SK-N-SH (cell line): ENCODE measurements at regions not wholly inside any gene's neighbourhood (a gene's known extent, or its start where the extent isn't known, plus 50 kb on each side); places are given as distances from the start of the nearest gene placed in this dataset.
"Not testable (repeated sequence)": the region's sequence is repeated elsewhere in the genome, so short reads cannot be mapped to it uniquely, and the experiment has no call there.

Experiments used
- CTCF ChIA-PET: fragments of 300-600, 350-600 bp; formaldehyde crosslinking; extraction: SDS; loops from one replicate; lab custom pipeline; 2021; lab: Yijun Ruan, JAX
- POLR2A ChIA-PET: fragments of 350-600 bp; sonication (Branson Sonifier 250); formaldehyde crosslinking; extraction: SDS; loops from one replicate; lab custom pipeline; 2020; ENCODE audit warnings: antibody characterized with exemption, inconsistent platforms; lab: Yijun Ruan, JAX
- DNase-seq: peaks from one replicate; pipeline ENCODE4 v3.0.0; 2012
- H2AFZ ChIP-seq: fragments of 200-600 bp; sonication (generic); 2 replicates; pipeline ENCODE4 v1.8.1; 2016; ENCODE audit warnings: antibody characterized with exemption, mild to moderate bottlenecking, low read depth
- H3F3A ChIP-seq: fragments of 200-600 bp; sonication (generic); replicated peaks from 2 replicates; pipeline ENCODE3; 2016; ENCODE audit warnings: antibody characterized with exemption, mild to moderate bottlenecking; ENCODE audit not compliant: insufficient read depth
- H3K27ac ChIP-seq, 2 experiments: fragments of 200-500 bp in 1 of 2; fragments of 200-600 bp in 1 of 2; sonication (Bioruptor generic) in 1 of 2; sonication (generic), shearing (Covaris generic) in 1 of 2; 2 replicates each; pipeline versions ENCODE4 v1.5.1 to v1.6.1; 2014 to 2016; ENCODE audit warnings: low read depth in 2 of 2, inconsistent platforms in 1 of 2, low read length in 1 of 2, mild to moderate bottlenecking in 1 of 2, mixed read lengths in 1 of 2
- H3K27me3 ChIP-seq: fragments of 200-600 bp; sonication (generic), shearing (Covaris generic); 2 replicates; pipeline ENCODE4 v1.6.1; 2016; ENCODE audit warnings: mixed run types; ENCODE audit not compliant: insufficient read depth
- H3K36me3 ChIP-seq, 2 experiments: fragments of 200-500 bp in 1 of 2; fragments of 200-600 bp in 1 of 2; sonication (Bioruptor generic) in 1 of 2; sonication (generic) in 1 of 2; replicated peaks in 1 of 2; 2 replicates each; pipeline versions ENCODE3 to v1.5.1; 2014 to 2016; ENCODE audit warnings: low read length in 1 of 2, mild to moderate bottlenecking in 1 of 2; ENCODE audit not compliant: insufficient read depth in 2 of 2, control insufficient read depth in 1 of 2
- H3K4me1 ChIP-seq, 2 experiments: fragments of 200-500 bp in 1 of 2; fragments of 200-600 bp in 1 of 2; sonication (Bioruptor generic) in 1 of 2; sonication (generic), shearing (Covaris generic) in 1 of 2; 2 replicates each; pipeline versions ENCODE4 v1.5.1 to v1.6.1; 2014 to 2016; ENCODE audit warnings: low read depth in 1 of 2, low read length in 1 of 2, mixed run types in 1 of 2; ENCODE audit not compliant: insufficient read depth in 2 of 2, control insufficient read depth in 1 of 2
- H3K4me2 ChIP-seq: fragments of 200-600 bp; sonication (generic), shearing (Covaris generic); 2 replicates; pipeline ENCODE4 v1.6.1; 2017; ENCODE audit warnings: mixed run types
- H3K4me3 ChIP-seq, 2 experiments: fragments of 200-500 bp in 1 of 2; fragments of 200-600 bp in 1 of 2; sonication (Bioruptor generic) in 1 of 2; sonication (generic), shearing (Covaris generic) in 1 of 2; 2 replicates each; pipeline versions ENCODE4 v1.5.1 to v1.8.1; 2014 to 2016; ENCODE audit warnings: low read depth in 2 of 2, inconsistent platforms in 1 of 2, low read length in 1 of 2, mild to moderate bottlenecking in 1 of 2, mixed read lengths in 1 of 2, moderate library complexity in 1 of 2
- H3K79me2 ChIP-seq: fragments of 200-600 bp; sonication (generic); 2 replicates; pipeline ENCODE4 v1.8.1; 2017; ENCODE audit warnings: mild to moderate bottlenecking; ENCODE audit not compliant: insufficient read depth
- H3K9ac ChIP-seq: fragments of 200-600 bp; sonication (generic); 2 replicates; pipeline ENCODE4 v1.6.1; 2017; ENCODE audit warnings: mixed run types
- H3K9me2 ChIP-seq: fragments of 200-600 bp; sonication (generic); 2 replicates; pipeline ENCODE4 v1.6.1; 2017; ENCODE audit warnings: mixed run types
- H3K9me3 ChIP-seq: fragments of 200-600 bp; sonication (generic); 2 replicates; pipeline ENCODE4 v1.6.1; 2017; ENCODE audit warnings: mixed run types, mild to moderate bottlenecking, moderate library complexity
- H4K20me1 ChIP-seq: fragments of 200-600 bp; sonication (generic); 2 replicates; pipeline ENCODE4 v1.6.1; 2017; ENCODE audit warnings: mild to moderate bottlenecking, mixed run types; ENCODE audit not compliant: insufficient read depth
- EP300 ChIP-seq, 2 experiments: IDR thresholded peaks; 2 replicates each; pipeline versions ENCODE4 v1.4.0 to v1.6.1; 2012; ENCODE audit warnings: borderline replicate concordance in 1 of 2, low read depth in 1 of 2, low read length in 1 of 2
- FOSL2 ChIP-seq: IDR thresholded peaks from 2 replicates; pipeline ENCODE4 v1.4.0; 2012; ENCODE audit warnings: low read depth, mild to moderate bottlenecking, moderate library complexity, borderline replicate concordance
- FOXJ3 ChIP-seq: sonication (generic); formaldehyde crosslinking; IDR thresholded peaks from 2 replicates; pipeline ENCODE4 v1.5.1; 2020; ENCODE audit warnings: mild to moderate bottlenecking, missing genetic modification reagents
- FOXM1 ChIP-seq: IDR thresholded peaks from 2 replicates; pipeline ENCODE4 v1.4.0; 2012; ENCODE audit warnings: low read depth, mild to moderate bottlenecking
- GABPA ChIP-seq: IDR thresholded peaks from 2 replicates; pipeline ENCODE4 v1.4.0; 2012; ENCODE audit warnings: low read depth, mild to moderate bottlenecking
- NRF1 ChIP-seq: IDR thresholded peaks from 2 replicates; pipeline ENCODE4 v1.6.1; 2012; ENCODE audit warnings: low read depth, mild to moderate bottlenecking, low read length
- POLR2AphosphoS5 ChIP-seq: IDR thresholded peaks from 2 replicates; pipeline ENCODE4 v1.6.1; 2012; ENCODE audit warnings: low read depth, low read length
- RAD21 ChIP-seq: IDR thresholded peaks from 2 replicates; pipeline ENCODE4 v1.6.1; 2012; ENCODE audit warnings: mild to moderate bottlenecking, low read length
- RCOR1 ChIP-seq: fragments of 150-350 bp; IDR thresholded peaks from 2 replicates; pipeline ENCODE4 v1.6.1; 2017; ENCODE audit warnings: antibody characterized with exemption, low read length
- TAF1 ChIP-seq: IDR thresholded peaks from 2 replicates; pipeline ENCODE4 v1.6.1; 2012; ENCODE audit warnings: low read depth, mild to moderate bottlenecking, low read length, moderate library complexity, borderline replicate concordance
- TCF12 ChIP-seq: IDR thresholded peaks from 2 replicates; pipeline ENCODE4 v1.4.0; 2012
- YY1 ChIP-seq: IDR thresholded peaks from 2 replicates; pipeline ENCODE4 v1.4.0; 2012; ENCODE audit warnings: low read depth, mild to moderate bottlenecking
- WGBS: methylation state at CpG from one replicate; pipeline ENCODE4 v1.1.6; 2017; ENCODE audit warnings: low lambda C conversion rate; 5-methylcytosine and 5-hydroxymethylcytosine counted together

DNA sequence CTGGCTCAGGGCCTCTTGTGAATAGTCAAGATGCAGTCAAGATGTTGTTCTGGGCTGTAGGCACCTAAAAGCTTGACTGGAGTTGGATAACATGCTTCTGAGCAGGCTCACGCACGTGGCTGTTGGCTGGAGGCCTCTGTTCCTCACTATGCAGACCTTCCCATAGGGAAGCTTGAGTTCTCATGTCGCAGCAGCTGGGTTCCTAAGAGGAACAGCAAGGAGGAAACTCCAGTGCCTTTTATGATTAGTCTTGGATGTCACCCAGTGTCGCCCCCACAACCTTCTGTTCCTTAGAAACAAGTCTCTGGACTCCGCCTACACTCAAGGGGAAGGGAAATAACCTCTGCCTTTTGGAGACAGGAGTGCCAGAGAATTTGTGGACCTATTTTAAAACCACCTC lies 210.7 kb downstream of the BCAS1 start:
- ChIA-PET CTCF (interaction anchor here (0.6 to 1.4 kb wide), 3 partner anchors 19 to 281 kb away, joined by 3 to 4 read pairs (median 4); no protein-coding TSS in a partner anchor), POLR2A (no interaction called here)
- H4K20me1 ChIP-seq = no peaks in the 10 kb centered on the region
- no peak overlapping the region for H3K4me2 ChIP-seq
- no peak overlapping the region for H2AFZ ChIP-seq
- no peaks in the 10 kb centered on the region for H3K9me2 ChIP-seq
- no peak overlapping the region for H3K27ac ChIP-seq
- H3K27me3 ChIP-seq = no peaks in the 10 kb centered on the region
- no peaks in the 10 kb centered on the region for H3K79me2 ChIP-seq
- no peaks in the 10 kb centered on the region for H3K9me3 ChIP-seq
- no peaks in the 10 kb centered on the region for H3K36me3 ChIP-seq
- H3K9ac ChIP-seq = no peak overlapping the region
- DNase-seq = no peak
- no peak overlapping the region for H3K4me3 ChIP-seq
- peaks cover 3% of the 10 kb centered on the region for H3F3A ChIP-seq
- 94% methylated on average over 5 of the region's 5 CpGs for WGBS
- TF ChIP-seq FOSL2 = no peak
- H3K4me1 ChIP-seq = peaks cover 0 to 7% of the 10 kb centered on the region in 2 experiments; a peak in 3 of 4 replicates

DNA sequence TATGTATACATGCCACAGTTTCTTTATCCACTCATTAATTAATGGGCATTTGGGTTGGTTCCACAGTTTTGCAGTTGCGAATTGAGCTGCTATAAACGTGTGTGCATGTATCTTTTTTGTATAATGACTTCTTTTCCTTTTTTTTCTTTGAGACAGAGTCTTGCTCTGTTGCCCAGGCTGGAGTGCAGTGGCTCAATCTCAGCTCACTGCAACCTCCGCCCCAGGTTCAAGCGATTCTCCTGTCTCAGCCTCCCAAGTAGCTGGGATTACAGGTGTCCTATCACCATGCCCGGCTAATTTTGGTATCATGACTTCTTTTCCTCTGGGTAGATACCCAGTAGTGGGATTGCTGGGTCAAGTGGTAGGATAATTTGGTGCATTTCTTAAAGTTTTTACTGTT lies 211.4 kb downstream of the BCAS1 start:
- CTCF ChIA-PET = interaction anchor here (0.6 to 1.4 kb wide), 2 partner anchors 18 to 281 kb away, joined by 3 to 4 read pairs; no protein-coding TSS in a partner anchor
- H3K9ac ChIP-seq, H4K20me1 ChIP-seq, H3K36me3 ChIP-seq, H3K79me2 ChIP-seq, H3K27ac ChIP-seq, H3K4me2 ChIP-seq, H3K27me3 ChIP-seq, H3K9me2 ChIP-seq, H3K4me3 ChIP-seq, DNase-seq, H2AFZ ChIP-seq, POLR2A ChIA-PET, H3K4me1 ChIP-seq, H3F3A ChIP-seq, H3K9me3 ChIP-seq: not testable (repeated sequence)
- WGBS = 96% methylated on average over 5 of the region's 5 CpGs

DNA sequence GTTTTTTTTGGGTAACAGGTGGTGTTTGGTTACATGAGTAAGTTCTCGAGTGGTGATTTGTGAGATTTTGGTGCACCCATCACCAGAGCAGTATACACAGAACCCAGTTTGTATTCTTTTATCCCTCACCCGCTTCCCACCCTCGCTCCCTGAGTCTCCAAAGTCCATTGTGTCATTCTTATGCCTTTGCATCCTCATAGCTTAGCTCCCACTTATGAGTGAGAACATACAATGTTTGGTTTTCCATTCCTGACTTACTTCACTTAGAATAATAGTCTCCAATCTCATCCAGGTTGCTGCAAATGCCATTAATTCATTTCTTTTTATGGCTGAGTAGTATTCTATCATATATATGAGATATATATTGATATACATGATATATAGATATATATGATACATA lies 211.9 kb downstream of the BCAS1 start:
- CTCF ChIA-PET = interaction anchor here (1.4 kb wide), 1 partner anchor 17 kb away, joined by 3 read pairs; no protein-coding TSS in a partner anchor
- whole genome bisulfite sequencing = 98% methylated on average over 3 of the region's 3 CpGs
- H3K9ac ChIP-seq, H3K9me3 ChIP-seq, H3K36me3 ChIP-seq, H3K4me2 ChIP-seq, H3K27ac ChIP-seq, H3K79me2 ChIP-seq, H3K4me3 ChIP-seq, H4K20me1 ChIP-seq, H3K27me3 ChIP-seq, H2AFZ ChIP-seq, H3F3A ChIP-seq, DNase-seq, POLR2A ChIA-PET, H3K9me2 ChIP-seq, H3K4me1 ChIP-seq: not testable (repeated sequence)

DNA sequence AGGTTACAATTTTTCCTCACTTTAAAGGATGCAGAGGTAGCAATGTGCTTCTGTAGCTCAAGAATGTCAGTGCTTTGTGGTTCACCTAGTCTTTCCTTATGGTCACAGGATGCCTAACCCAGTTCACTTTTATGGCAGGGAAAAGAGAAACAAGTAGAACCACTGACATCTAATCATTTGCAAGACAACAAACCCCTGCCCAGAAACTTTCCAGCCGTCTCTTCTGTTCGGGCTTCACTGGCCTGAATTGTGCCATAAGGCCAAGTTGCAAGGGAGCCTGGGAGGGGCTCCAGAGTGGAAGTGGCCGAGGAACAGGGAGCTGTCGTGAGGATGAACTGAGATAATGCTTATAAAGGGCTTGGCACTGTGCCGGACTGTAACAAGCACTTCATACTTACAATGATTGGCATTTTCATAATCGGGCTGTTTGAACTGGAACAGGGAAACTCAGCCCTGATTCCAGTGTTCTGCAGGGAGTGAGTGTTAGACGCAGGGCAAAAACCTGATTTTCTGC lies 212.6 kb downstream of the BCAS1 start:
- H3K79me2 ChIP-seq = no peaks in the 10 kb centered on the region
- H3K27me3 ChIP-seq = no peaks in the 10 kb centered on the region
- no peaks in the 10 kb centered on the region for H3K9me3 ChIP-seq
- H3K4me3 ChIP-seq = no peak overlapping the region
- no peaks in the 10 kb centered on the region for H3F3A ChIP-seq
- H3K36me3 ChIP-seq = no peaks in the 10 kb centered on the region
- no peak overlapping the region for H2AFZ ChIP-seq
- 72% methylated on average over 7 of the region's 7 CpGs for WGBS
- DNase-seq = no peak
- ChIA-PET POLR2A (no interaction called here), CTCF (no interaction called here)
- H3K9me2 ChIP-seq = no peaks in the 10 kb centered on the region
- TF ChIP-seq FOXJ3 (CRISPR knock-in tag) (no peak), EP300 (IDR thresholded peaks at IDR 0.05; ENCODE audit: borderline replicate concordance in 1 of 2, low read depth in 1 of 2, low read length in 1 of 2) (no peak), RCOR1 (no peak), GABPA (no peak), RAD21 (no peak), YY1 (no peak), TCF12 (no peak), FOXM1 (no peak), POLR2AphosphoS5 (no peak), TAF1 (no peak), NRF1 (no peak)
- H3K4me2 ChIP-seq = no peak overlapping the region
- H3K27ac ChIP-seq = no peak overlapping the region
- no peaks in the 10 kb centered on the region; a peak in 1 of 4 replicates for H3K4me1 ChIP-seq
- H4K20me1 ChIP-seq = no peaks in the 10 kb centered on the region
- H3K9ac ChIP-seq = no peak overlapping the region
